ENCODE measurements at regions not wholly inside any gene's neighbourhood (a gene's known extent, or its start where the extent isn't known, plus 50 kb on each side); places are given as distances from the start of the nearest gene placed in this dataset.

GRCh38 chr15:46270481-46271147, 635.8 kb downstream of the SQOR start:
- TF ChIP-seq NFIC (IDR thresholded peaks at IDR 0.05), result no peak
- TF ChIP-seq EGR1 (IDR thresholded peaks at IDR 0.05), result no peak
- TF ChIP-seq TAF1 (IDR thresholded peaks at IDR 0.05; ENCODE audit: low read depth), result no peak
- TF ChIP-seq MAX (IDR thresholded peaks at IDR 0.05), result no peak
- TF ChIP-seq EP300 (IDR thresholded peaks at IDR 0.05; ENCODE audit: borderline replicate concordance), result no peak
- TF ChIP-seq CEBPB (IDR thresholded peaks at IDR 0.05), result no peak
- no peak for TF ChIP-seq TEAD4 (IDR thresholded peaks at IDR 0.05)
- TF ChIP-seq REST (IDR thresholded peaks at IDR 0.05; ENCODE audit: low read depth), result no peak
- no peak for TF ChIP-seq CREB1 (IDR thresholded peaks at IDR 0.05; ENCODE audit: low read depth)
- TF ChIP-seq RAD21 (IDR thresholded peaks at IDR 0.05; ENCODE audit: low read depth), result no peak
- no peak for TF ChIP-seq TCF12 (IDR thresholded peaks at IDR 0.05; ENCODE audit: low read depth)
- TF ChIP-seq YY1 (IDR thresholded peaks at IDR 0.05; ENCODE audit: low read depth), result no peak
- no peak for TF ChIP-seq FOXM1 (IDR thresholded peaks at IDR 0.05; ENCODE audit: borderline replicate concordance, low read depth)
